ENCODE measurements at regions not wholly inside any gene's neighbourhood (a gene's known extent, or its start where the extent isn't known, plus 50 kb on each side); places are given as distances from the start of the nearest gene placed in this dataset.

GRCh38 chr7:28293527-28293835, 112.9 kb upstream of the JAZF1 start:
- DNase-seq (ENCODE audit: low spot score): no peak

GRCh38 chr7:28296571-28297483, 115.5 kb upstream of the CREB5 start:
- no peak for DNase-seq (ENCODE audit: low spot score)

- no peak for DNase-seq (ENCODE audit: low spot score)
These were observed 114.4 kb upstream of the CREB5 start for GRCh38 chr7:28297801-28298459.

DNA sequence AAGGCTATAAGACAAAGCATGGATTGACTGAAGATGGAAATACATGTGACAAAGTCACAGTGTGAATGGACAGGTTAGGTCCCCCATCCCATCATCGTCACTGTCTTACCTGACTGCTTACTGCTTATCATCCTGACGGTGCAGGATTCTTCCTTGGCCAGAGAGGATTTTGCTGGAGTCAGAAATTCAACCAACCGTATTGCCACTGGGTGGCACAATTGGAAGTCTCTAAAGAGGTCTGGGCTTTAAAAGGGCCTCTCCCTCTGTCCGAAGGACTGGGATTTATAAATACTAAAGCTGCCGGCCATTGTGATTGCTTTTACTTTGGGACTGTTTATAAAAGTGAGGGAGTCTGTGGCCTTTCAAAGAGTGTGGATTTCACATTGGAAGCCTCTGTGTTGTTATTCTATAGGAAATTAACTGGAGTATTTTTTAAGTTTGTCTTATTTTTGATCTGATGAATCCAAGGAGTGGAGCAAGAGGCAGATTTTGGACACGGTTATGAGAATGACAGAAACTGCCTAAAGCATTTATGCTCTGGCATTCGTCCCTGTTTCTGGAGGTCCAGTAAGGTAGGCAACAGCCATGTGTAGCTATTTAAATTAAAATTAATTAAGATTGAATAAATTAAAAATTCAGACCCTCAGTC, 113.3 kb upstream of the CREB5 start:
- DNase-seq (ENCODE audit: low spot score): no peak

DNA sequence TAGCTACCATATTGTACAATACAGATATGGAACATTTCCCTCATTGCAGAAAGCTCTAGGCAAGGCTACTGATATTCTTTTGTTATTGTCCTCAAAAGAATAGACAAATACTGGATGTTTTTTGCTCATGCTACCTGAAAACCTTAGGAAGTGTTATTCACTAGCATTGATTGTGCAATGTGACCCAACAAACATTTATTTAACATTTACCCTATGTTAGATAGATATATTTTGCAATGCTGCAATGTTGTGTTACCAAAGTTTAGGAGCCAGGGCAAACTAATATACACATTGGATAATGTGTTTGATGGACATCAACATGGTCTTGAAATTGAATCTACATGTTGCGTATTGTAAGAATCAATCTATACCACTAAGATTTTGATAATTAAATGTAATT, 112.8 kb upstream of the CREB5 start:
- no peak for DNase-seq (ENCODE audit: low spot score)

GRCh38 chr7:28300488-28300887, 111.8 kb upstream of the CREB5 start:
- DNase-seq (ENCODE audit: low spot score): no peak

GRCh38 chr7:28301148-28301641, 111.1 kb upstream of the CREB5 start:
- no peak for DNase-seq (ENCODE audit: low spot score)

DNA sequence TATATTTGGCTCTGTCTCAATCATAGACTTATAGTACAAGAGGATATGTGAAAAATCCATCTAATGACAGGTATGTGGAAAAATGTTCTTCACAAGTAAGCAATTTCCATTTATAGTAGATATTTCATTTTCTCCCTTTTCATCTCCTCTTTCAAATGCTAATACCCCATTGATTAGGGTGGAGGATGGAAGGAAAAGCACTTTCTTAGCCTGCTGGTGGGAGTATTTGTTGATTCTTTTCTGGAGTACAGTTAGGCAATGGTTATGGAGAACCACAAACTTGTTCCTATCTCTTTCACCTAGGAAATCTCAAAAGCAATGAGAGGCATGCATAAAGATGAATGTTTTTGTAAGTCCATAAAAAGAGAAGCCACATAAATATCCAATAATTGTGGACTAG, 108.0 kb upstream of the CREB5 start:
- DNase-seq (ENCODE audit: low spot score): no peak

GRCh38 chr7:28309704-28310459, 102.4 kb upstream of the CREB5 start:
- DNase-seq (ENCODE audit: low spot score): no peak

DNA sequence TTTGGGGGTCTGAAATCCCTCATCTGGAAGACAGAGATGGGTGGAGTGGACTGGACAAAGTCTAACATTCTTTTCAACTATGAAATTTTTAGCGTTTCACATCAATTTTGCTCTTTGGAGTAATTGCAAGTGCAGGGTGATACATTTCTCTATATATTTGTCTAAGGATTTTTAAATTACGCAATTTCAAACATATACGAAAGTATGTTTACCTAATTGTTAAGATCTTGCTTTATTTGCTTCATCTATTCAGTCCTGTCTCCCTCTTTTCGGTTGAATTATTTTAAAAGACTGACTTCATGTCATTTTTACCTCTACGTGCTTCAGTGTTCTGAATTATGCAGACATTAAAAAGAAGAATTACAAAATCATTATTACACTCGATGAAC, 101.9 kb upstream of the CREB5 start:
- no peak for DNase-seq (ENCODE audit: low spot score)

DNA sequence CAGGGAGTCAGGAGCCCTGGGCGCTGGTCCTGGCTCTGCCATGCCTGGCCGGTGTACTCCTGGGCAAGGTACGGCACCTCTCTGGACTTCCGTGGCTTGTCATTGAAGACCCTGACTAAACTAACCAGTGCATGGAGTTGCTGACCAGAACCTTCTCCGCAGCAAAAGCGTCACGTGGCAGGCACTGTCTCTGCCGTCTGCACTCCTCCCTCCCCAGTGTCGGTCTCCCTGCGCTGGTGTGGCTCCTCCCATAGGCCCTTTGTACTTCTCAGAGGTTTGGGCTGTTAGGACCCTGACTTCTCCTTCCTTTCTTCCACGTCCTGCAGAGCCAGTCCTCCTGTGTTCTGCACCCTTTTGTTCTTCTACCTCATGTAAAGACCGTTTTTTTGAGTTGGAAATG, 100.6 kb upstream of the CREB5 start:
- DNase-seq (ENCODE audit: low spot score): no peak

- DNase-seq (ENCODE audit: low spot score): no peak
These were observed 99.4 kb upstream of the CREB5 start for GRCh38 chr7:28312948-28313347.

DNA sequence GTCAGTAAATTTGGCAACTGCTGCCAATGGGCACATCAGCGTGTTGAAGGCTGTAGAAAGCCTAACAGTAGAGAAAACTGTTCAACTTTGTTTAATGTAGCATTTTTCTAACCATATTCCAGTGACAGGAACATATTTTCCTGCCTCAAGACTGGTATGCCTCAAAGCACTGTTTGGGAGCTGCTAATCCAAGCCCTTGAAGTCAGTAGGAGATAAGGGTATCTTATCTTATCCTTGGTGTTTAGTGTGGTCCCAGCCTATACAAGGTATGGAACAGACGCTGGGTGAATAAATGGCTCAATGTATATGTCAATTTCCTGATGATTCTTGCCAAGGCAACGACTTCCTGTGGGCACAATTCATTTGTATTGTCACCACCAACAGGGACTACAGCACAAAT, 97.5 kb upstream of the CREB5 start:
- no peak for DNase-seq (ENCODE audit: low spot score)

- DNase-seq (ENCODE audit: low spot score): no peak
These were observed 96.5 kb upstream of the CREB5 start for GRCh38 chr7:28315565-28316410.

- DNase-seq (ENCODE audit: low spot score): no peak
These were observed 95.8 kb upstream of the CREB5 start for GRCh38 chr7:28316489-28316888.

DNA sequence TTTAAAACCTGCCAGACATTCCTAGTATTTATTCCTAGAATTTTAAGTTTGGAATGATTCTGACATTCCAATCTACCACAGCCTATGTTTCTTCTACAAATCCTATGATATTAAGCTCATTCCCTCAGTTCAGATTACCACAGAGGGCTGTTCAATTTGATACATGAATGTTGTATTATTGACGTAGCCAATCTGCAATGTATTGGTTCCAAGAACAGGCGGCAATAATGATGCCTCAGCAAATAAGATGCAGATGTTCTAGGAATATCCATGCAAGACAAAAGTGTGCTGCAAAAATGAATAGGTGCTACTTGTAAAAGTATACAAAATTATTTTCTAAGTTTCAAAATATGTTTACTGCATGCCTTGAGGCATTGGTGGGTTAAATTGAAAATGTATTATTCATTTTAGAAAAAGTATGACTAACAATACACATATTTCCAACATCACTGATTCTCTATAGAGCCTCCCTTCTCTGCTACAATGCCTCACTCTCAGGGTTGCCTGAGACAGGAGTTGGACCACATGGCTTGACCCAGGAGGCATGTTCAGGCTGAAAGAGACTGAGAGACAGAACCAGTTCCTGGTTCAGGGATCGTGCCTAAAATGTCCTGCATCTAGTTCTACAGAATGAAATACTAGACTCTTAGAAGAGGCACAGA, 94.1 kb upstream of the CREB5 start:
- DNase-seq (ENCODE audit: low spot score): no peak

DNA sequence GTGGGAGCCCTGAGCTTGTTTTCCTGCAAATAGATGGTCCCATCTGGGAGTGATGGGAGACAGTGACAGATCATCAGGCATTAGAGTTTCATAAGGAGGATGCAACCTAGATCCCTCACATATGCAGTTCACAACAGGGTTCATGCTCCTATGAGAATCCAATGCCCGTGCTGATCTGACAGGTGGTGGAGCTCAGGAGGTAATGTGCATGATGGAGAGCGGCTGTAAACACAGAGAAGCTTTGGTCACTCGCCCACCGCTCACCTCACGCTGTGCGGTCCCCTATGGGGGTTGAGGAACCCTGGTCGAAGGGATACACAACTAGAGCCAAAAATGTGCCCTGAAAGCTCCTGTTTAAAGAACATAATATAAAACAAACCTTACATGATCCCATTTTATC, 88.5 kb upstream of the CREB5 start:
- no peak for DNase-seq (ENCODE audit: low spot score)

DNA sequence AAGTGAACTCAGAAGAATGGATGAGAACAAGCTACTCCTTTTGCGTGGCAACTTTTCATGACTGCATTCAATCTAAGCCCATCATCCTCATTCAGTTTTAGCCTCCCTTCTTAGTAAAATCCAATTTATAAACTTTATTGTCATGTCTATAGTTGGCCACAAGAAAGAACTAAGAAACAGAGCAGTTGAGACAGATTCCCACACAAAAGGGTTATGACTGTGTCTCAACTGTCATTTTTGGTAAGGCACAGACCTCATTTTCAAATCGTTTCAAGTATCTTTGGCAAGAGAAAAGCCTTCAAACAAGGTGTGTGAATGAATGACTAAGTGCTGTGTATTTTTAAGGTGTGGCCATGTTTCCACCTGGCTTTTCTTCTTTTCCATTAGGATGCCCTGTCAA, 84.2 kb upstream of the CREB5 start:
- DNase-seq (ENCODE audit: low spot score): no peak

DNA sequence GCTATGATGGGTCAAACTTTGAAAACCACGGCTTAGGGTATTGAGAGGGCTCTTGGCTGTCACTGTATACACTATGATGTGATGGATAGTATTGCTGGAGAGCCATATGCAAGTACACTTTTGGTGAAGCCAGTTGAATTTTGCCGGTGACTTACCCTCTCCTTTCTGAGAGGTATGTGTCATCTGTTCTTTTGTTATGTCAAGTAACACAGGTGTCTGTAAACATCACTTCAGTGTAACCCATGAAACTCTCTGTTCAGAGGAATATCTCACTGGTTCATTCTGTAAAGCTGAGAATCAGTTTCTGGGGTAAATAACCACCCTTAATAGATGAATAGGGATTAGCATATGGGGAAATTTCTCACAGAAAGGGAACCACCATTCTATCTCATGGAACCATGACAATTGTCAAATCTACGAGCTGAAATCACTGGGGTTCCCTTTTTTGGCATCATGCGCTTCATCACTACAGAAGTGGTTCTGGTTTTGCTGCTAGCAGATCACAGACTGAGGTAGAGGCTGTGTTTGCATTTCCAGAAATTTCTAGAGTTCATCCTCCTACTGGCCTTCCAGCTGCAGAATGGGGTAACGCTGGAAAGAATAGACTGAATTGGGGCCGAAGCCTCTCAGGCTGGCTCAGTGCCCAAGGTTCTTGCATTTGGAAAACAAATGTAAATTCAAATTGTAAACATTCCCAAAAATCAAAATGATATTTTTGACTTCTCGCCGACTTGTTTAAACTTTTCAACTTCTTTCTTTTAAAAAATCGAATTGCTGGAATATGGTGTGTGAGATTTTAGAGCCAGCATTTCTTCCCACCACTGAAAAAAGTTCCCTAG, 83.3 kb upstream of the CREB5 start:
- DNase-seq (ENCODE audit: low spot score): no peak

All from ureter (tissue), 1 donor.